Ishikawa (cell line): ENCODE measurements at regions not wholly inside any gene's neighbourhood (a gene's known extent, or its start where the extent isn't known, plus 50 kb on each side); places are given as distances from the start of the nearest gene placed in this dataset.

Source experiments
- CEBPB ChIP-seq: IDR thresholded peaks from 2 replicates; pipeline ENCODE4 v1.6.1; 2012
- CREB1 ChIP-seq: IDR thresholded peaks from 2 replicates; pipeline ENCODE4 v1.6.1; 2012; ENCODE audit warnings: low read depth
- EGR1 ChIP-seq: IDR thresholded peaks from 2 replicates; pipeline ENCODE4 v1.6.1; 2012
- EP300 ChIP-seq: IDR thresholded peaks from 2 replicates; pipeline ENCODE4 v1.6.1; 2012; ENCODE audit warnings: borderline replicate concordance
- FOXM1 ChIP-seq: IDR thresholded peaks from 2 replicates; pipeline ENCODE4 v1.6.1; 2012; ENCODE audit warnings: low read depth, borderline replicate concordance
- MAX ChIP-seq: IDR thresholded peaks from 2 replicates; pipeline ENCODE4 v1.6.1; 2012
- NFIC ChIP-seq: IDR thresholded peaks from 2 replicates; pipeline ENCODE4 v1.6.1; 2012
- RAD21 ChIP-seq: IDR thresholded peaks from 2 replicates; pipeline ENCODE4 v1.6.1; 2012; ENCODE audit warnings: low read depth
- TAF1 ChIP-seq: IDR thresholded peaks from 2 replicates; pipeline ENCODE4 v1.6.1; 2012; ENCODE audit warnings: low read depth, mild to moderate bottlenecking
- TCF12 ChIP-seq: IDR thresholded peaks from 2 replicates; pipeline ENCODE4 v1.6.1; 2012; ENCODE audit warnings: low read depth
- TEAD4 ChIP-seq: IDR thresholded peaks from 2 replicates; pipeline ENCODE4 v1.6.1; 2012
- YY1 ChIP-seq: IDR thresholded peaks from 2 replicates; pipeline ENCODE4 v1.6.1; 2012; ENCODE audit warnings: low read depth
- ZBTB7A ChIP-seq: IDR thresholded peaks from 2 replicates; pipeline ENCODE4 v1.6.1; 2012; ENCODE audit warnings: low read depth
- TF ChIP-seq, protein P1 (sequence below): IDR thresholded peaks from 2 replicates; pipeline ENCODE4 v1.6.1; 2012
- TF ChIP-seq, protein P2 (sequence below): IDR thresholded peaks from 2 replicates; pipeline ENCODE4 v1.6.1; 2012; ENCODE audit warnings: low read depth, mild to moderate bottlenecking

DNA sequence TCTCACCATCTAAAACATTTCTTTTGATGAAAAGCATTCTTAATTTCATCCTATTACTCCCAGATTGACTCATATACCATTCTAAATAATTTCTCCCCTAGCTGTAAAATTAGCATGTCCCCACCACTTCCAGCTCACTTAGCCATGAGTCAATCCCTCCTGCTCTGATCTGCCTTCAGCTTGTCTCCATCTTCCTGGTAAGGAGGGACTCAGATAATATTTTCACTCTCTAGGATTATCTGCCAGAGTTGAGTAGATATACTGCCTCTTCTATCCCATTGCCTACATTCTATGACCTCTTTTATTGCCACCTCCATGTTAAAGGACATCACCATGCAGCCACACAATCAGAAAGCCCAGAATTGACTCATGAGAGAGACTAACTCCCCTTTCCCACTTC is 348.8 kb upstream of the POU3F2 start:
- no peak for TF ChIP-seq FOXM1

- no peak for TF ChIP-seq NFIC
- no peak for TF ChIP-seq EGR1
- TF ChIP-seq TAF1 = no peak
- no peak for TF ChIP-seq CEBPB
- no peak for TF ChIP-seq EP300
- TF ChIP-seq ZBTB7A = no peak
- TF ChIP-seq, protein P1, sequence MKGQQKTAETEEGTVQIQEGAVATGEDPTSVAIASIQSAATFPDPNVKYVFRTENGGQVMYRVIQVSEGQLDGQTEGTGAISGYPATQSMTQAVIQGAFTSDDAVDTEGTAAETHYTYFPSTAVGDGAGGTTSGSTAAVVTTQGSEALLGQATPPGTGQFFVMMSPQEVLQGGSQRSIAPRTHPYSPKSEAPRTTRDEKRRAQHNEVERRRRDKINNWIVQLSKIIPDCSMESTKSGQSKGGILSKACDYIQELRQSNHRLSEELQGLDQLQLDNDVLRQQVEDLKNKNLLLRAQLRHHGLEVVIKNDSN = no peak
- TF ChIP-seq YY1 = no peak
- TF ChIP-seq RAD21 = no peak
- no peak for TF ChIP-seq FOXM1
- TF ChIP-seq MAX = no peak
- no peak for TF ChIP-seq TCF12
- no peak for TF ChIP-seq TEAD4
- TF ChIP-seq CREB1 = no peak
- TF ChIP-seq, protein P2, sequence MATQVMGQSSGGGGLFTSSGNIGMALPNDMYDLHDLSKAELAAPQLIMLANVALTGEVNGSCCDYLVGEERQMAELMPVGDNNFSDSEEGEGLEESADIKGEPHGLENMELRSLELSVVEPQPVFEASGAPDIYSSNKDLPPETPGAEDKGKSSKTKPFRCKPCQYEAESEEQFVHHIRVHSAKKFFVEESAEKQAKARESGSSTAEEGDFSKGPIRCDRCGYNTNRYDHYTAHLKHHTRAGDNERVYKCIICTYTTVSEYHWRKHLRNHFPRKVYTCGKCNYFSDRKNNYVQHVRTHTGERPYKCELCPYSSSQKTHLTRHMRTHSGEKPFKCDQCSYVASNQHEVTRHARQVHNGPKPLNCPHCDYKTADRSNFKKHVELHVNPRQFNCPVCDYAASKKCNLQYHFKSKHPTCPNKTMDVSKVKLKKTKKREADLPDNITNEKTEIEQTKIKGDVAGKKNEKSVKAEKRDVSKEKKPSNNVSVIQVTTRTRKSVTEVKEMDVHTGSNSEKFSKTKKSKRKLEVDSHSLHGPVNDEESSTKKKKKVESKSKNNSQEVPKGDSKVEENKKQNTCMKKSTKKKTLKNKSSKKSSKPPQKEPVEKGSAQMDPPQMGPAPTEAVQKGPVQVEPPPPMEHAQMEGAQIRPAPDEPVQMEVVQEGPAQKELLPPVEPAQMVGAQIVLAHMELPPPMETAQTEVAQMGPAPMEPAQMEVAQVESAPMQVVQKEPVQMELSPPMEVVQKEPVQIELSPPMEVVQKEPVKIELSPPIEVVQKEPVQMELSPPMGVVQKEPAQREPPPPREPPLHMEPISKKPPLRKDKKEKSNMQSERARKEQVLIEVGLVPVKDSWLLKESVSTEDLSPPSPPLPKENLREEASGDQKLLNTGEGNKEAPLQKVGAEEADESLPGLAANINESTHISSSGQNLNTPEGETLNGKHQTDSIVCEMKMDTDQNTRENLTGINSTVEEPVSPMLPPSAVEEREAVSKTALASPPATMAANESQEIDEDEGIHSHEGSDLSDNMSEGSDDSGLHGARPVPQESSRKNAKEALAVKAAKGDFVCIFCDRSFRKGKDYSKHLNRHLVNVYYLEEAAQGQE = no peak
Measured at GRCh38 chr6:98486057-98486456, 348.3 kb upstream of the POU3F2 start.

- TF ChIP-seq TCF12 = no peak
- TF ChIP-seq TAF1 = no peak
- no peak for TF ChIP-seq CREB1
- TF ChIP-seq RAD21 = no peak
- TF ChIP-seq CEBPB = no peak
- TF ChIP-seq TEAD4 = no peak
- TF ChIP-seq NFIC = no peak
- TF ChIP-seq MAX = no peak
- TF ChIP-seq, protein P1 = no peak
- no peak for TF ChIP-seq EP300
- no peak for TF ChIP-seq FOXM1
- TF ChIP-seq, protein P2 = no peak
- no peak for TF ChIP-seq EGR1
- TF ChIP-seq ZBTB7A = no peak
- TF ChIP-seq YY1 = no peak
Measured at GRCh38 chr6:98487612-98488011, 346.8 kb upstream of the POU3F2 start.

DNA sequence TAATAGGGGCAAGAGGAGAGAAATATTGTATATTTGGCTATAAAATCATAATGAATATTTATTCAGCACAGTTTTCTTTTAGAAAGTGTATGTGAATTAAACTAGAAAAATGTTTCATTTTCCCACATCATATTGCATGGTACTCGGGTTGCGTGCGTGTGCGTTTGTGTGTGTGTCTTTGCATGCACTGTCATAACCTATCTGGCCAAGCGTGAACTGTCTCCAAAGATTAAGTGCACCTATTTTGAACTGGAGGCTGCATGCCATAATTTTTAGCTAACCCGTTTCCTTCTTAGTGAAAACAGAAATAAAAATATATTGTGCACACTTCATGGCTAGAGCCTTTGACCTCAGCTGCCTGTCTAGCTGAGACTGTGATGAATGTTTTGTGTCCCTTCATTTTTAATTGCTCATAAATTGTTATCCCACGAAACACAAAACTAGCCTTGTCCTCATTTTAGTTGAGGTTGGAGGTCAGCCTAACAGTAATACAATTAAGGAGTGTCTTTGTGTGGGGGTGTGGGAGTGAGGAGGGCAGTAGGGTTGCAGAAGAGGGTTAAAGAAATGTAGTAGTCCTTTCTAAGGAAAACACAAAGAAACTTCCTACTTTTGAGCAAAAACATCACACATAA is 336.1 kb upstream of the POU3F2 start:
- TF ChIP-seq ZBTB7A (no peak), RAD21 (no peak), CREB1 (no peak), TEAD4 (no peak)

- no peak for TF ChIP-seq TEAD4
- TF ChIP-seq NFIC = no peak
- TF ChIP-seq, protein P1 = no peak
- TF ChIP-seq EP300 = no peak
- TF ChIP-seq, protein P2 = no peak
- TF ChIP-seq FOXM1 = no peak
- TF ChIP-seq CEBPB = no peak
- TF ChIP-seq CREB1 = no peak
- no peak for TF ChIP-seq ZBTB7A
- no peak for TF ChIP-seq MAX
- no peak for TF ChIP-seq RAD21
- TF ChIP-seq YY1 = no peak
- TF ChIP-seq EGR1 = no peak
Measured at GRCh38 chr6:98498866-98499265, 335.5 kb upstream of the POU3F2 start.
